ENCODE measurements at regions not wholly inside any gene's neighbourhood (a gene's known extent, or its start where the extent isn't known, plus 50 kb on each side); places are given as distances from the start of the nearest gene placed in this dataset.

GRCh38 chr12:115155665-115156645 lies 472.0 kb upstream of the TBX3 start (continued):
- TF ChIP-seq CHD7 (IDR thresholded peaks at IDR 0.05; ENCODE audit: insufficient replicate concordance, low read length) (no peak), BCL11A (IDR thresholded peaks at IDR 0.05; ENCODE audit: low read depth in 2 of 2, low read length in 2 of 2) (no peak), TCF12 (IDR thresholded peaks at IDR 0.05; ENCODE audit: low read depth, low read length) (no peak), TEAD4 (IDR thresholded peaks at IDR 0.05; ENCODE audit: low read depth, low read length) (no peak), BACH1 (IDR thresholded peaks at IDR 0.05; ENCODE audit: low read length) (no peak), RNF2 (IDR thresholded peaks at IDR 0.05; ENCODE audit: borderline replicate concordance, low read depth, low read length, missing control alignments, poor library complexity, severe bottlenecking) (no peak)

Data from H1 (cell line).